ENCODE measurements at regions not wholly inside any gene's neighbourhood (a gene's known extent, or its start where the extent isn't known, plus 50 kb on each side); places are given as distances from the start of the nearest gene placed in this dataset.

DNA sequence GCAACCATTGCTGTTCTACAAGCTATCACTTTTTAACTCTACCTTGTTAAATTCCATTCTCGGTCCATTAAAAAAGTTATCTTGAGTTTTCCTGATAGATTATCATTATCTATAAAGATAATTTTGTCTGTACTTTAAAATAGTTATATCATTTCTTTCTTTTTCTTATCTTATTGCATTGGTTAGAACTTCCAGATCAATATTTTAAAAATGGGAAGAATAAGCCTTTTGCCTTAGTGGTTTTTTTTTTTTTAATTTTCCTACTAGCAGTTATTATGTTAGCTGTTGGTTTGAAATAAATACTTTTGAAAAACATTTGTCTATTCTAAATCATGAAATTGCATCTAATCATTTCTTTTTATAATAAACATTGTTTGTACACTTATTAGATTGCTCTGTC, 71.0 kb upstream of the ATF3 start:
- Histone ChIP-seq H3K9ac (ENCODE audit: low read length in 3 of 3) (no peak overlapping the region), H3K4me1 (ENCODE audit: control insufficient read depth in 2 of 3, insufficient read depth in 2 of 3, low read depth in 1 of 3, low read length in 3 of 3) (no peaks in the 10 kb centered on the region), H3K27ac (ENCODE audit: low read depth in 2 of 2, low read length in 2 of 2) (no peak overlapping the region), H3K4me3 (ENCODE audit: low read length in 3 of 3) (no peak overlapping the region), H3K36me3 (ENCODE audit: control insufficient read depth in 2 of 3, insufficient read depth in 3 of 3, low read length in 3 of 3) (no peaks in the 10 kb centered on the region), H3K9me3 (ENCODE audit: control insufficient read depth in 2 of 3, insufficient read depth in 1 of 3, low read length in 3 of 3) (no peaks in the 10 kb centered on the region), H3K27me3 (ENCODE audit: control insufficient read depth, insufficient read depth, low read length) (no peaks in the 10 kb centered on the region)
- DNase-seq (no peak), FAIRE-seq (no peak)
- TF ChIP-seq, protein P1, sequence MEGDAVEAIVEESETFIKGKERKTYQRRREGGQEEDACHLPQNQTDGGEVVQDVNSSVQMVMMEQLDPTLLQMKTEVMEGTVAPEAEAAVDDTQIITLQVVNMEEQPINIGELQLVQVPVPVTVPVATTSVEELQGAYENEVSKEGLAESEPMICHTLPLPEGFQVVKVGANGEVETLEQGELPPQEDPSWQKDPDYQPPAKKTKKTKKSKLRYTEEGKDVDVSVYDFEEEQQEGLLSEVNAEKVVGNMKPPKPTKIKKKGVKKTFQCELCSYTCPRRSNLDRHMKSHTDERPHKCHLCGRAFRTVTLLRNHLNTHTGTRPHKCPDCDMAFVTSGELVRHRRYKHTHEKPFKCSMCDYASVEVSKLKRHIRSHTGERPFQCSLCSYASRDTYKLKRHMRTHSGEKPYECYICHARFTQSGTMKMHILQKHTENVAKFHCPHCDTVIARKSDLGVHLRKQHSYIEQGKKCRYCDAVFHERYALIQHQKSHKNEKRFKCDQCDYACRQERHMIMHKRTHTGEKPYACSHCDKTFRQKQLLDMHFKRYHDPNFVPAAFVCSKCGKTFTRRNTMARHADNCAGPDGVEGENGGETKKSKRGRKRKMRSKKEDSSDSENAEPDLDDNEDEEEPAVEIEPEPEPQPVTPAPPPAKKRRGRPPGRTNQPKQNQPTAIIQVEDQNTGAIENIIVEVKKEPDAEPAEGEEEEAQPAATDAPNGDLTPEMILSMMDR (IDR thresholded peaks at IDR 0.05; ENCODE audit: borderline replicate concordance, extremely low read depth, insufficient read depth), result no peak
- intact Hi-C loops (cut with DNase I), result no loop called here

DNA sequence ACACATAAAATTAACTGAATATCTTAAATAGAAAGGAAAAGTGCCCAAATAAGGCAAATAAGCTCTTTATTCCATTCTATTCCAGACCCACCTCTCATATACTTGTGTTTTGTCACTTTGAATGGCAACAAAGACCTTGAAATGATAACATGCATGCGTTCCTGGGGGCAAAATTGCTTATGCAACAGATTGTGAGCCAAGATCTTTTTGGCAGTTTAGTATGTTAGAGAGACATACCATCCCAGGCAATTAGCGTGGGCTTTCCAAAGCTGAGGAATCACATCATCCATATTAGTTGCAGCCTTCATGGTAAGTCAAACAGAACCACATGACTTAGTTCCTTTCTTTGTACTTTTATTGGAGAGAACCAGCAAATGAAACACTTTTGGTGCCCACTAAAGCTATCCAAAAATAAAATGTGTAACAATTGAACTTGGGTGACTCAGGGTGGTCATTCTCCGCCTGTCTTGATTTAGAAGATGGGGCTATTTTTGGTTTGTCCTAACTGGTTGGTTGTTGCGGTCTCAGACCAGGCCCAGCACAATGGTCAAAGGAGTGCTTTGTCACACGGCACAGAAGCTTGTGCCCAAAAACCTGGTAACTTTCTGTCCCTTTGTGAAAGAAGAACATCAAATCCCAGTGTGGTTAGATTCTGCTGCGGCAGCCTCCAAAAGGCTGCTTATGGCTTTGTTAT, 68.7 kb upstream of the ATF3 start:
- Histone ChIP-seq H3K9me3 (ENCODE audit: control insufficient read depth in 2 of 3, insufficient read depth in 1 of 3, low read length in 3 of 3) (no peaks in the 10 kb centered on the region), H3K9ac (ENCODE audit: low read length in 3 of 3) (no peak overlapping the region), H3K27ac (ENCODE audit: low read depth in 2 of 2, low read length in 2 of 2) (no peak overlapping the region), H3K4me3 (ENCODE audit: low read length in 3 of 3) (no peak overlapping the region), H3K4me1 (ENCODE audit: control insufficient read depth in 2 of 3, insufficient read depth in 2 of 3, low read depth in 1 of 3, low read length in 3 of 3) (no peaks in the 10 kb centered on the region), H3K36me3 (ENCODE audit: control insufficient read depth in 2 of 3, insufficient read depth in 3 of 3, low read length in 3 of 3) (no peaks in the 10 kb centered on the region), H3K27me3 (ENCODE audit: control insufficient read depth, insufficient read depth, low read length) (no peaks in the 10 kb centered on the region)
- TF ChIP-seq, protein P1 (IDR thresholded peaks at IDR 0.05; ENCODE audit: borderline replicate concordance, extremely low read depth, insufficient read depth), result no peak
- intact Hi-C loops (cut with DNase I), result no loop called here
- DNase-seq (no peak), FAIRE-seq (no peak)

DNA sequence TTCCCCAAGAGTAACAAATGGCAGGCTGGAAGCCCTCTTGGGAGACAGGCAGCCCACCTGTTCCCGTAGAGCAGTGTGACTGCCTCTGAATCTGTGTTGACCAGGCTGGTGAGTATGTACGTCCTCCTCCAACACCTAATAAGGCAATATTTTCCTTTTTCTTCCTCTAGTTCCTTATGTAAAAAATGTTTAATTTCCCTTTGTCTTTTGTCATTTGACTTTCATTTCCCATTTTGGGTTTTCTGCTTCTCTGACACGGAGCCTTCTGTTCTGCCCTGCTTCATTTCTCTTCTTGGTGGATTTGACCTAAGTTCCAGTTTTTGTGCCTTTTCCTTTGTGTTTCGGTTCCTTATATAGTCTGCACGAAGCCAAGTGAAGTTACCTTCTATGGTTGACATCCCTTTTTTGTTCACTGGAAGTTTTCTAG, 65.8 kb upstream of the ATF3 start:
- Histone ChIP-seq H3K9me3 (ENCODE audit: control insufficient read depth in 2 of 3, insufficient read depth in 1 of 3, low read length in 3 of 3) (no peaks in the 10 kb centered on the region), H3K9ac (ENCODE audit: low read length in 3 of 3) (no peak overlapping the region), H3K4me1 (ENCODE audit: control insufficient read depth in 2 of 3, insufficient read depth in 2 of 3, low read depth in 1 of 3, low read length in 3 of 3) (no peaks in the 10 kb centered on the region), H3K36me3 (ENCODE audit: control insufficient read depth in 2 of 3, insufficient read depth in 3 of 3, low read length in 3 of 3) (no peaks in the 10 kb centered on the region), H3K4me3 (ENCODE audit: low read length in 3 of 3) (no peak overlapping the region), H3K27me3 (ENCODE audit: control insufficient read depth, insufficient read depth, low read length) (no peaks in the 10 kb centered on the region), H3K27ac (ENCODE audit: low read depth in 2 of 2, low read length in 2 of 2) (no peak overlapping the region)
- TF ChIP-seq, protein P1 (IDR thresholded peaks at IDR 0.05; ENCODE audit: borderline replicate concordance, extremely low read depth, insufficient read depth), result no peak
- FAIRE-seq, result no peak
- intact Hi-C loops (cut with DNase I), result no loop called here
- no peak for DNase-seq

DNA sequence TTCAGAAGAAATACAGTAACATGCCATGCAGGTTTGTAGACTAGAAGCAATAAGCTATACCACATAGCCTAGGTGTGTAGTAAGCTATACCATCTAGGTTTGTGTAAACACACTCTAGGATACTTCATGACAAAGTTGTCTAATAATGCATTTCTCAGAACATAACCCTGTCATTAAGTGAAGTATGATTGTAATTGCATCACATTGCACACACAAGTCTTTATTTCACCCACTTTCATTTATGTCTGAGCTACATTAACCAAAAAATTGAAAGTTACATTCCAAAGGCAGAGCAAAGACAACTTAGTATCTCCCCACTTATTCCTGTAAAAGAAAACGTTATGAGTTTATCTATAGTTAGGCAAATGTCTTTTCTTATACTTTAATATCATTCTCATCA, 64.5 kb upstream of the ATF3 start:
- no peaks in the 10 kb centered on the region for H3K36me3 ChIP-seq (ENCODE audit: control insufficient read depth in 2 of 3, insufficient read depth in 3 of 3, low read length in 3 of 3)
- H3K4me3 ChIP-seq (ENCODE audit: low read length in 3 of 3), result no peak overlapping the region
- no peaks in the 10 kb centered on the region for H3K9me3 ChIP-seq (ENCODE audit: control insufficient read depth in 2 of 3, insufficient read depth in 1 of 3, low read length in 3 of 3)
- no peak overlapping the region for H3K9ac ChIP-seq (ENCODE audit: low read length in 3 of 3)
- DNase-seq, result no peak
- FAIRE-seq, result no peak
- intact Hi-C loops (cut with DNase I), result no loop called here
- TF ChIP-seq, protein P1 (IDR thresholded peaks at IDR 0.05; ENCODE audit: borderline replicate concordance, extremely low read depth, insufficient read depth), result no peak
- no peak overlapping the region for H3K27ac ChIP-seq (ENCODE audit: low read depth in 2 of 2, low read length in 2 of 2)
- H3K4me1 ChIP-seq (ENCODE audit: control insufficient read depth in 2 of 3, insufficient read depth in 2 of 3, low read depth in 1 of 3, low read length in 3 of 3), result no peaks in the 10 kb centered on the region
- H3K27me3 ChIP-seq (ENCODE audit: control insufficient read depth, insufficient read depth, low read length), result no peaks in the 10 kb centered on the region

Data from kidney (tissue), 13 donors.